Fibroblast of the aortic adventitia (primary cell): ENCODE measurements at regions not wholly inside any gene's neighbourhood (a gene's known extent, or its start where the extent isn't known, plus 50 kb on each side); places are given as distances from the start of the nearest gene placed in this dataset.

ENCODE experiments used
- DNase-seq: peaks from one replicate; pipeline ENCODE4 v3.0.0-alpha.2; 2010; ENCODE audit warnings: low read depth
- H3K4me3 ChIP-seq: 2 replicates; pipeline ENCODE4 v1.5.1; 2011; ENCODE audit warnings: low read depth, mild to moderate bottlenecking, control low read depth, low read length, moderate library complexity
- TF ChIP-seq, protein P1 (sequence below): IDR thresholded peaks from 2 replicates; pipeline ENCODE4 v1.5.1; 2011; ENCODE audit warnings: mild to moderate bottlenecking, low read length, control low read depth, inconsistent platforms; ENCODE audit not compliant: insufficient read depth

DNA sequence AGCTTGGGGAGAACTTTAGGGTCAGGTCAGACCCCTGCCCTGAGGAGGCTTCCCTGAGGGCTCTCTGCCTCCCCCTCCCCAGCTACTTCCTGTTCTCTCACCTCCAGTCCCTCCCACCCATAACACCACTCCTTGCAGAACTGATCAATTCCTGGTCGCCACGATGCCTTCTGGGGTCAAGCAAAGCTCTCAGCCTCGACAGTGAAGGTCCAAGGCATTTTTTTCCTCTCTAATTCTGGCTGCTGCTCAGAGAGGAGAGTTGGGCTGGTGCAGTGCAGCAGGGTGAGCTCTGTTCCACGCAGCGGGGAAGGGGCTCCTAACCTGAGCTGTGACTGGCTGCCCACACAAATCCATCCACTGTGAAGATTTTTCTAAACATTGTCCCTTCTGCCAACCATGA, 628.4 kb downstream of the BRD1 start:
- no peak for DNase-seq

DNA sequence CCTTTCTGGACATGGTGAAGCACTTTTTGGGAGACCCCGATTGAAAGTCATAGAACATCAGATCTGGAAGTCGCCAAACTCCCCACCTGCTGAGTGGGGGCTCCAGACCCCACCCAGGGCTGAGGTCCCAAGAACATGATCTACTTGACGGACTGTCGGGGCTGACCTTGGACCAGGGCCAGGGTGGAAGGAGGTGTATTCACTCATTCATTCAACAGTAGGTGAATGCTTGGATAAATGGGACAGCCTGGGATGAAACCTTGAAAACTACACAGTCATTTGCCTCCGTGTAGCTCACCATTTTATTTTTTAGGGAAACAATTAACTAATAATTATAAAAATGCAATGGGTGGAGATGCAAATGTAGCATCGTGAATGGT, 629.0 kb downstream of the BRD1 start:
- H3K4me3 ChIP-seq: no peak overlapping the region
- no peak for DNase-seq
- TF ChIP-seq, protein P1, sequence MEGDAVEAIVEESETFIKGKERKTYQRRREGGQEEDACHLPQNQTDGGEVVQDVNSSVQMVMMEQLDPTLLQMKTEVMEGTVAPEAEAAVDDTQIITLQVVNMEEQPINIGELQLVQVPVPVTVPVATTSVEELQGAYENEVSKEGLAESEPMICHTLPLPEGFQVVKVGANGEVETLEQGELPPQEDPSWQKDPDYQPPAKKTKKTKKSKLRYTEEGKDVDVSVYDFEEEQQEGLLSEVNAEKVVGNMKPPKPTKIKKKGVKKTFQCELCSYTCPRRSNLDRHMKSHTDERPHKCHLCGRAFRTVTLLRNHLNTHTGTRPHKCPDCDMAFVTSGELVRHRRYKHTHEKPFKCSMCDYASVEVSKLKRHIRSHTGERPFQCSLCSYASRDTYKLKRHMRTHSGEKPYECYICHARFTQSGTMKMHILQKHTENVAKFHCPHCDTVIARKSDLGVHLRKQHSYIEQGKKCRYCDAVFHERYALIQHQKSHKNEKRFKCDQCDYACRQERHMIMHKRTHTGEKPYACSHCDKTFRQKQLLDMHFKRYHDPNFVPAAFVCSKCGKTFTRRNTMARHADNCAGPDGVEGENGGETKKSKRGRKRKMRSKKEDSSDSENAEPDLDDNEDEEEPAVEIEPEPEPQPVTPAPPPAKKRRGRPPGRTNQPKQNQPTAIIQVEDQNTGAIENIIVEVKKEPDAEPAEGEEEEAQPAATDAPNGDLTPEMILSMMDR: no peak

More for the DNA sequence above, 628.4 kb downstream of the BRD1 start:
- TF ChIP-seq, protein P1: no peak
- no peak overlapping the region for H3K4me3 ChIP-seq

DNA sequence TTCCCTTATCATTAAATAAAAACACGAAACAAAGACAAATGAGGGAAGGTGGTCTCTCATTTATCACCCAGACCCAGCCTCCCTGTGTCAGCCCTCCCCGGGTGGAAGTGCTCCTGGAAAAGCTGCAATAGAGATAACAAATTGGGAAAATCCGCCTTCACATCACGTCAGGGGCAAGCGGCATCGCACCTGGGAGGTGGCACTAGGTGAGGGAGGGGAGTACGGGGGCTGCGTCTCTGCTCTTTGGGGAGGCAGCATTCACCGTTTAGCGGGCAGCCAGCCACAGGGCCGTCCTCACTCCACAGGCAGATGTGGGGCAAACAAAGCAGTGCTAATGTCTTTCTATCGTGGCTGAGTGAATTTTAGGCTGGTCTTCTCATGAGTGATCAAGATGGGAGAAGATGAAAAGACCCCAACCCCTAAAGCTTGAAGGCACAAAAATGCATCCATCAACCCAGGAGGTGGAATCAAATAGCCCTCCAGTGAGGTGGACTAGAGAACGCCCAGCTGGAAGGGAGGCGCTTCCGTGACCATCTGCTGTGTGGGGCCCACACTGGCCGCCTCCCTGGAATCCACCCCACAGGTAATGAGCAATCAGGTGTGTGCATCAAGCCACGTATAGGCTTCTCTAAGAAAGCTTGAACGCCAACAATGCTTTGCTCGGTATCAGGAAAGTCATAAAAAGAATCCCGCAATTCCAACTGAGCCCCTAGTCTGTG, 629.5 kb downstream of the BRD1 start:
- TF ChIP-seq, protein P1: no peak
- H3K4me3 ChIP-seq: no peak overlapping the region
- DNase-seq: no peak

DNA sequence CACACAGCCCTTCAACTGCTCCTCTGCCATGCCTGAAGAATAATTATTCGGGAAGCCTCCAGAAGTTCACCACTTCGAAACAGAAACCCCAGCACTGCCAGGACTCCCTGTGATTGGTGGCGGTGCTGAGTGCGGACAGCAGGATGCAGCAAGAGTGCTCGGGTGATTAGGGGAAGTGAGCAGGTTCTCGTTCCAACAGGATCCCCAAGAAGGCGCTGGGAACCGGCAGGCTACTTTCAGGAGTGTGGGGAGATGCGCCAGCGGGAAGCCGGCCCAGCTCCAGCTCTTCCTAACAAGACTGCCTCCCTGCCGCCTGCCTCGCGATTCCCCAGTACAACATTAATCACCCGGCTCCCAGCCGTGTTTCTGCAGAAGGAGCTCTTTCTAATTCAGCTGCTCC, 630.2 kb downstream of the BRD1 start:
- no peak for DNase-seq
- H3K4me3 ChIP-seq: no peak overlapping the region
- TF ChIP-seq, protein P1: no peak

DNA sequence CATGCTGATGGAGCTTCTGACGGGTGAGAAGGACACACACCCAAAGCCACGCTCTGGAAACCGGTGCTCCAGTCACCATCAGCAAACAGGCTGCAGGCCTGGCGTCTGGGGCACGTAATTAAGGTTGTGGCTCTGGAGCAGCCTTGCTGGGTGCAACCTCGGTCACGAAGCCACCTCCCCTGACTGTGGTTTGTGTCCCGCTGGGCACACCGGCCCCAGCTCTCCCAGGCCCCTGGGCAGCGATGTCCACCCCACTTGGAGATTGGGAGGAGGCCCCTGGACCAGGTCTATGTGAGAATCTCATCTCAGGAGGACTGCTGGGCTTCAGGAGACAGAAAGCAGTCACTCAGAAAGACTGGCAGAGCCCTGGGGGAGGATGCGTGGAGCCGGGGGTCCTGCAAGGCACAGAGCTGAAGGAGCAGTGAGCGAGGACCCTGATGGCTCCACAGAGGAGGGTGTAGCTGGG, 631.6 kb downstream of the BRD1 start:
- no peak for DNase-seq
- TF ChIP-seq, protein P1: no peak
- no peak overlapping the region for H3K4me3 ChIP-seq

DNA sequence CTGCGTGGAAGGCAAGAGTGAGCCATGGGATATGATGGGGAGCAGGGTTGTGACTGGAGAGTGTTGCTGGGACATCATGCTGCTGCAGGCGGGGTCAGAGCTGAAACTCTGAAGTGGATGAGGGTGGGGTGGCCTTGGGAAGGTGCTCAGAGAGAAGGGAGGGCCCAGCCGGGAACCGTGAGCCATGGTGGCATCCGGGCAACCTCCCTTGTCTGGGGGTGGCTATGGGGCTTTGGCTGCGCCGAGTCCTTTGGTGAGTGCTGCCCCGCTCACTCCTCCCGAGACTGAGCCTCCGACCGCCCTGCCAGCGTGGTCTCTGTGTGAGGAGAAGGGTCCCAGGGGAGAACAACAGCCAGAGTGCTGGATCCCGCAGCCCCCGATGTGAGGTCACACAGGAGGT, 632.0 kb downstream of the BRD1 start:
- TF ChIP-seq, protein P1: no peak
- H3K4me3 ChIP-seq: no peak overlapping the region
- no peak for DNase-seq
